Ovary (tissue), 3 donors: ENCODE measurements at regions not wholly inside any gene's neighbourhood (a gene's known extent, or its start where the extent isn't known, plus 50 kb on each side); places are given as distances from the start of the nearest gene placed in this dataset.

Experiments
- CTCF ChIP-seq, 3 donors: fragments of 450-650 bp in 2 of 3; fragments of 200-600 bp in 1 of 3; IDR thresholded peaks; one replicate each; pipeline versions ENCODE4 v1.5.1 to v1.8.0; 2016 to 2022; ENCODE audit warnings: antibody characterized with exemption in 3 of 3, mild to moderate bottlenecking in 1 of 3
- POLR2A ChIP-seq: fragments of 450-650 bp; IDR thresholded peaks from one replicate; pipeline ENCODE4 v1.6.1; 2017; ENCODE audit warnings: antibody characterized with exemption, mild to moderate bottlenecking, moderate library complexity
- donor health status: DM: no; HTN: no; CAD: no.

- TF ChIP-seq CTCF (IDR thresholded peaks at IDR 0.05) (no peak), POLR2A (no peak)
Observed at GRCh38 chr16:85229869-85230462, 117.7 kb upstream of the CIBAR2 start.
